ENCODE measurements at regions not wholly inside any gene's neighbourhood (a gene's known extent, or its start where the extent isn't known, plus 50 kb on each side); places are given as distances from the start of the nearest gene placed in this dataset.

DNA sequence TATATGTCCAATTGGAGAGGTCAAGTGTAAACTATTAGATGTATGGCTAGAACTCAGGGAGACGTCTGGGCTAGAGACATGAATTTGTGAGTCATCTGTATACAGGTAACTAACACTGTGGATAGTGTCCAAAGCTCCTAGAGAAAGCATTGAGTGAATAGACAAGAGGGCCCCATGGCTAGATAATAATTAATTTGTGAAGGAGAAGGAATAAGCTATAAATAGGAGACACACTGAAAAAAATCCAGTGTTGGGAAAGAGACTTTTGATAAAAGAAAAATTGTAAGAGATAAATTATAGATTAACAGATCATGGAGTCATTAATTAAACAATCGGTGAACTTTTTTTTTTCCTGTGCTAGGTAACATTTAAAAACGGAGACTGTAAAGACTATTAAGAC, 326.6 kb upstream of the PRICKLE1 start:
- TF ChIP-seq CBFB (CRISPR knock-in tag; IDR thresholded peaks at IDR 0.05; ENCODE audit: low read depth) (no peak), ZNF219 (CRISPR knock-in tag; IDR thresholded peaks at IDR 0.05; ENCODE audit: borderline replicate concordance) (no peak), NFATC4 (CRISPR knock-in tag; IDR thresholded peaks at IDR 0.05) (no peak), ZNF138 (CRISPR knock-in tag; conservative IDR thresholded peaks at IDR 0.05) (no peak), E2F5 (CRISPR knock-in tag; IDR thresholded peaks at IDR 0.05) (no peak), NFE2L1 (CRISPR knock-in tag; IDR thresholded peaks at IDR 0.05) (no peak), ZBTB43 (CRISPR knock-in tag; IDR thresholded peaks at IDR 0.05) (no peak), HMGA2 (CRISPR knock-in tag; IDR thresholded peaks at IDR 0.05) (no peak), ATF1 (CRISPR knock-in tag; IDR thresholded peaks at IDR 0.05) (no peak), PRDM15 (CRISPR knock-in tag; IDR thresholded peaks at IDR 0.05) (no peak), SMAD4 (CRISPR knock-in tag; IDR thresholded peaks at IDR 0.05) (no peak), STAT6 (CRISPR knock-in tag; conservative IDR thresholded peaks at IDR 0.05; ENCODE audit: low read depth) (no peak), ZNF396 (CRISPR knock-in tag; IDR thresholded peaks at IDR 0.05; ENCODE audit: borderline replicate concordance) (no peak), GABPB1 (CRISPR knock-in tag; IDR thresholded peaks at IDR 0.05) (no peak), MAX (CRISPR knock-in tag; IDR thresholded peaks at IDR 0.05) (no peak), ZNF671 (CRISPR knock-in tag; IDR thresholded peaks at IDR 0.05) (no peak), ZNF232 (CRISPR knock-in tag; IDR thresholded peaks at IDR 0.05) (no peak), SMAD3 (CRISPR knock-in tag; IDR thresholded peaks at IDR 0.05; ENCODE audit: borderline replicate concordance) (no peak), NFYB (CRISPR knock-in tag; conservative IDR thresholded peaks at IDR 0.05; ENCODE audit: low read depth) (no peak), ZNF121 (CRISPR knock-in tag; IDR thresholded peaks at IDR 0.05) (no peak)
- ChIA-PET CTCF (no interaction called here), POLR2A (no interaction called here)
- Mint-ChIP-seq H3K4me3 (no peak overlapping the region), H3K9me3 (peaks cover 3% of the 10 kb centered on the region; the same call in 1 of the 2 replicates), H3K36me3 (no peaks in the 10 kb centered on the region), H3K27ac (no peak overlapping the region), H3K4me1 (no peaks in the 10 kb centered on the region), H3K27me3 (ENCODE audit: low read depth) (no peaks in the 10 kb centered on the region)
- ATAC-seq = no peak
- DNase-seq (ENCODE audit: low spot score) = no peak

Data from WTC11 (cell line).